Mesenchymal stem cell (in vitro differentiated cells and primary cell): ENCODE measurements at regions not wholly inside any gene's neighbourhood (a gene's known extent, or its start where the extent isn't known, plus 50 kb on each side); places are given as distances from the start of the nearest gene placed in this dataset.
"Not testable (repeated sequence)": the region's sequence is repeated elsewhere in the genome, so short reads cannot be mapped to it uniquely, and the experiment has no call there.

Experiments
- DNase-seq: peaks from one replicate; pipeline ENCODE4 v3.0.0-alpha.2; 2013
- H2AFZ ChIP-seq: one replicate; pipeline ENCODE4 v1.6.1; 2013; ENCODE audit warnings: low read depth, mild to moderate bottlenecking, control low read depth, inconsistent platforms, low read length, moderate library complexity
- H2AK5ac ChIP-seq: 2 replicates; pipeline ENCODE4 v1.6.1; 2013; ENCODE audit warnings: low read length, moderate library complexity, mild to moderate bottlenecking, inconsistent platforms; ENCODE audit not compliant: severe bottlenecking
- H2BK120ac ChIP-seq: one replicate; pipeline ENCODE4 v1.6.1; 2013; ENCODE audit warnings: low read depth, mild to moderate bottlenecking, inconsistent platforms, low read length, moderate library complexity
- H2BK12ac ChIP-seq, 2 experiments: one replicate each; pipeline ENCODE4 v1.6.1; 2013; ENCODE audit warnings: inconsistent platforms in 2 of 2, low read length in 2 of 2, mild to moderate bottlenecking in 2 of 2, moderate library complexity in 2 of 2, control low read depth in 1 of 2
- H2BK15ac ChIP-seq: one replicate; pipeline ENCODE4 v1.6.1; 2013; ENCODE audit warnings: mild to moderate bottlenecking, low read depth, inconsistent platforms; ENCODE audit not compliant: poor library complexity, severe bottlenecking
- H2BK5ac ChIP-seq: 2 replicates; pipeline ENCODE4 v1.6.1; 2013; ENCODE audit warnings: low read depth, mild to moderate bottlenecking, low read length, control low read depth, inconsistent platforms; ENCODE audit not compliant: poor library complexity, severe bottlenecking
- H3K14ac ChIP-seq, 2 experiments: one replicate each; pipeline ENCODE4 v1.6.1; 2013; ENCODE audit warnings: inconsistent platforms in 2 of 2, low read length in 2 of 2, control low read depth in 1 of 2, mild to moderate bottlenecking in 1 of 2, moderate library complexity in 1 of 2
- H3K18ac ChIP-seq, 2 experiments: one replicate each; pipeline ENCODE4 v1.6.1; 2013; ENCODE audit warnings: inconsistent platforms in 2 of 2, low read length in 2 of 2, control low read depth in 1 of 2, low read depth in 1 of 2, mild to moderate bottlenecking in 1 of 2
- H3K23ac ChIP-seq, 2 experiments: one replicate each; pipeline ENCODE4 v1.6.1; 2013; ENCODE audit warnings: inconsistent platforms in 2 of 2, low read length in 2 of 2, mild to moderate bottlenecking in 2 of 2, moderate library complexity in 2 of 2, control low read depth in 1 of 2
- H3K27ac ChIP-seq: 2 replicates; pipeline ENCODE4 v1.5.1; 2013; ENCODE audit warnings: mild to moderate bottlenecking, moderate library complexity, low read length, control low read depth, inconsistent platforms; ENCODE audit not compliant: poor library complexity, severe bottlenecking
- H3K27me3 ChIP-seq, 2 experiments: 2 replicates each; pipeline versions ENCODE4 v1.6.1 to v1.7.0; 2013; ENCODE audit warnings: low read length in 2 of 2, mild to moderate bottlenecking in 2 of 2, moderate library complexity in 2 of 2, control low read depth in 1 of 2, inconsistent platforms in 1 of 2; ENCODE audit not compliant: control insufficient read depth in 1 of 2, insufficient read depth in 1 of 2
- H3K36me3 ChIP-seq, 2 experiments: 2 replicates each; pipeline versions ENCODE4 v1.6.1 to v1.7.0; 2013; ENCODE audit warnings: low read length in 2 of 2, control low read depth in 1 of 2, inconsistent platforms in 1 of 2, low read depth in 1 of 2, mild to moderate bottlenecking in 1 of 2; ENCODE audit not compliant: insufficient read depth in 2 of 2, control insufficient read depth in 1 of 2
- H3K4ac ChIP-seq, 2 experiments: one replicate each; pipeline ENCODE4 v1.6.1; 2013; ENCODE audit warnings: inconsistent platforms in 2 of 2, low read length in 2 of 2, mild to moderate bottlenecking in 2 of 2, moderate library complexity in 2 of 2, control low read depth in 1 of 2, low read depth in 1 of 2
- H3K4me1 ChIP-seq: 2 replicates; pipeline ENCODE4 v1.6.1; 2013; ENCODE audit warnings: low read depth, low read length, control low read depth; ENCODE audit not compliant: control insufficient read depth, insufficient read depth
- H3K4me2 ChIP-seq: 2 replicates; pipeline ENCODE4 v1.6.1; 2013; ENCODE audit warnings: low read length, mild to moderate bottlenecking, inconsistent platforms; ENCODE audit not compliant: poor library complexity, severe bottlenecking
- H3K4me3 ChIP-seq, 2 experiments: 2 replicates each; pipeline versions ENCODE4 v1.5.1 to v1.7.0; 2013; ENCODE audit warnings: low read length in 2 of 2, mild to moderate bottlenecking in 2 of 2, control low read depth in 1 of 2, low read depth in 1 of 2; ENCODE audit not compliant: insufficient read depth in 1 of 2
- H3K79me1 ChIP-seq: replicated peaks from 2 replicates; pipeline ENCODE4 v1.6.1; 2013; ENCODE audit warnings: mild to moderate bottlenecking, control low read depth, low read length, inconsistent platforms; ENCODE audit not compliant: poor library complexity, severe bottlenecking
- H3K9ac ChIP-seq: 2 replicates; pipeline ENCODE4 v1.7.0; 2013; ENCODE audit warnings: mild to moderate bottlenecking, low read length, moderate library complexity
- H3K9me3 ChIP-seq: 2 replicates; pipeline ENCODE4 v1.7.0; 2013; ENCODE audit warnings: mild to moderate bottlenecking, low read length; ENCODE audit not compliant: control insufficient read depth
- H4K8ac ChIP-seq: one replicate; pipeline ENCODE4 v1.6.1; 2013; ENCODE audit warnings: inconsistent platforms, mild to moderate bottlenecking, low read length, moderate library complexity
- H4K91ac ChIP-seq: one replicate; pipeline ENCODE4 v1.6.1; 2013; ENCODE audit warnings: mild to moderate bottlenecking, low read length, inconsistent platforms
- WGBS: methylation state at CpG from one replicate; pipeline ENCODE4 v1.1.7; 2013; ENCODE audit warnings: mixed read lengths; 5-methylcytosine and 5-hydroxymethylcytosine counted together

DNA sequence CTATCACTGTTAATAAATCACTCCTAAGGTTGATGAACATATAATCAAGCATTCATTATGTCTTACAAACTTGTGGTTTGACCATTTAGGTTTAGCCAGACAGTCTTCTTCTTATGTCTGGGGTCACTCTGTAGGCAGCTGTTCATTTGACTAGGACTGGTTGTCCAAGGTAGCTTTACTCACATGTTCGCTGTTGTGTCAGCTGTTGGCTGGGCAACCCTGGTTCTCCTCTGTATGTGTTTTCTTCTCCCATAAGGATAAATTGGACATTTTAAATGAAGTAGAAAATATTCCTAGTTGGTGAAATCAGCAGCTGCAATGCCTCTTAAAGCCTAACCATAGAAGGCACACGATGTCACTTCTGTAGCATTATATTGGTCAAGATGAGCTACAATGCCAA lies 635.1 kb downstream of the EPHA3 start:
- H2AFZ ChIP-seq = no peak overlapping the region
- no peak overlapping the region for H3K9ac ChIP-seq
- no peak overlapping the region for H2BK120ac ChIP-seq
- no peaks in the 10 kb centered on the region for H3K36me3 ChIP-seq
- no peak overlapping the region for H2BK5ac ChIP-seq
- H3K23ac ChIP-seq = no peak overlapping the region
- H3K9me3 ChIP-seq = no peaks in the 10 kb centered on the region
- H3K4ac ChIP-seq = no peak overlapping the region
- no peak overlapping the region for H4K91ac ChIP-seq
- no peak overlapping the region for H3K4me2 ChIP-seq
- H3K79me1 ChIP-seq = no peaks in the 10 kb centered on the region
- no peak overlapping the region for H2AK5ac ChIP-seq
- no peak overlapping the region for H2BK15ac ChIP-seq
- H3K14ac ChIP-seq = no peak overlapping the region
- H2BK12ac ChIP-seq = no peak overlapping the region
- no peak overlapping the region for H3K27ac ChIP-seq
- 93% methylated on average over 2 of the region's 2 CpGs for WGBS
- no peak for DNase-seq
- H4K8ac ChIP-seq = no peak overlapping the region
- H3K4me1 ChIP-seq = no peaks in the 10 kb centered on the region
- H3K4me3 ChIP-seq = no peak overlapping the region
- no peak overlapping the region for H3K18ac ChIP-seq
- no peaks in the 10 kb centered on the region for H3K27me3 ChIP-seq

DNA sequence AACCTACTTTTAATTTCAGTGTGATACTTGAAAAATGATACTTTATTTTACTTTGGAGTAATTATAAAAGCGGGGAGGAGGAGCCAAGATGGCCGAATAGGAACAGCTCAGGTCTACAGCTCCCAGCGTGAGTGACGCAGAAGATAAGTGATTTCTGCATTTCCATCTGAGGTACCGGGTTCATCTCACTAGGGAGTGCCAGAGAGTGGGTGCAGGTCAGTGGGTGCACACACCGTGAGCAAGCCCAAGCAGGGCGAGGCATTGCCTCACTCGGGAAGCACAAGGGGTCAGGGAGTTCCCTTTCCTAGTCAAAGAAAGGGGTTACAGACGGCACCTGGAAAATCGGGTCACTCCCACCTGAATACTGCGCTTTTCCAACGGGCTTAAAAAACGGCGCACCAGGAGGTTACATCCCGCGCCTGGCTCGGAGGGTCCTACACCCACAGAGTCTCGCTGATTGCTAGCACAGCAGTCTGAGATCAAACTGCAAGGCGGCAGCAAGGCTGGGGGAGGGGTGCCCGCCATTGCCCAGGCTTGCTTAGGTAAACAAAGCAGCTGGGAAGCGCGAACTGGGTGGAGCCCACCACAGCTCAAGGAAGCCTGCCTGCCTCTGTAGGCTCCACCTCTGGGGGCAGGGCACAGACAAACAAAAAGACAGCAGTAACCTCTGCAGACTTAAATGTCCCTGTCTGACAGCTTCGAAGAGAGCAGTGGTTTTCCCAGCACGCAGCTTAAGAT lies 640.3 kb downstream of the EPHA3 start:
- not testable (repeated sequence) for H3K27me3 ChIP-seq, H4K91ac ChIP-seq, H3K4ac ChIP-seq, H2BK12ac ChIP-seq, H2AK5ac ChIP-seq, H3K79me1 ChIP-seq, H3K36me3 ChIP-seq, H2BK5ac ChIP-seq, H3K23ac ChIP-seq, H3K27ac ChIP-seq, DNase-seq, H3K14ac ChIP-seq, H3K4me1 ChIP-seq, H3K9me3 ChIP-seq, H4K8ac ChIP-seq, H2BK120ac ChIP-seq, H2BK15ac ChIP-seq, H3K18ac ChIP-seq, H3K4me2 ChIP-seq, H2AFZ ChIP-seq, H3K9ac ChIP-seq, H3K4me3 ChIP-seq
- 88% methylated on average over 23 of the region's 24 CpGs for WGBS

DNA sequence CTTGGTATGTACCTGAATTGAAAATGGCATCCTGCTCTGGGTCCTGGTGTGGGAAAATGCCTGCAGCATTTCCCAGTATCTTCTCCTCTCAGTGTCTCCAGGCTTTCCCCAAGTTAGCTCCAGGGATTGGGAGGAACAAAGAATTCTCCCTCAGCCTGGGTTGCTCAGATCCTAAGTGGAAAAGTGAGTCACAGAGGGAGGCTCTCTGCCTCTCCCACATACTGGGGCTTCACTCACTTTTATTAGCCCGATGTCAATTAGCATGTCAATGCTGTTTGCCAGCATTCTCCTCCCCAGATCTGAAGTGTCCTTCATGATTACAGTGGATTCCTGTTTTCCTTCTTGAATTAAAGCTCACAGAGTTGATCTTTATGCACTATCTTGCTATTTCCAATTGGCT lies 655.0 kb downstream of the EPHA3 start:
- H3K27me3 ChIP-seq = no peaks in the 10 kb centered on the region
- whole genome bisulfite sequencing = 100% methylated on average over 1 of the region's 1 CpG
- no peaks in the 10 kb centered on the region for H3K4me1 ChIP-seq
- no peak overlapping the region for H2BK15ac ChIP-seq
- no peak overlapping the region for H4K91ac ChIP-seq
- no peak overlapping the region for H3K27ac ChIP-seq
- H2AFZ ChIP-seq = no peak overlapping the region
- H3K9ac ChIP-seq = no peak overlapping the region
- no peak for DNase-seq
- H2BK12ac ChIP-seq = no peak overlapping the region
- H3K9me3 ChIP-seq = peaks cover 3% of the 10 kb centered on the region
- H3K4me2 ChIP-seq = no peak overlapping the region
- no peaks in the 10 kb centered on the region for H3K36me3 ChIP-seq
- H3K14ac ChIP-seq = no peak overlapping the region
- H3K4me3 ChIP-seq = no peak overlapping the region
- no peak overlapping the region for H3K18ac ChIP-seq
- no peak overlapping the region for H3K23ac ChIP-seq
- no peak overlapping the region for H2BK5ac ChIP-seq
- H2BK120ac ChIP-seq = no peak overlapping the region
- H3K4ac ChIP-seq = no peak overlapping the region
- H4K8ac ChIP-seq = no peak overlapping the region
- H2AK5ac ChIP-seq = no peak overlapping the region
- no peaks in the 10 kb centered on the region for H3K79me1 ChIP-seq

DNA sequence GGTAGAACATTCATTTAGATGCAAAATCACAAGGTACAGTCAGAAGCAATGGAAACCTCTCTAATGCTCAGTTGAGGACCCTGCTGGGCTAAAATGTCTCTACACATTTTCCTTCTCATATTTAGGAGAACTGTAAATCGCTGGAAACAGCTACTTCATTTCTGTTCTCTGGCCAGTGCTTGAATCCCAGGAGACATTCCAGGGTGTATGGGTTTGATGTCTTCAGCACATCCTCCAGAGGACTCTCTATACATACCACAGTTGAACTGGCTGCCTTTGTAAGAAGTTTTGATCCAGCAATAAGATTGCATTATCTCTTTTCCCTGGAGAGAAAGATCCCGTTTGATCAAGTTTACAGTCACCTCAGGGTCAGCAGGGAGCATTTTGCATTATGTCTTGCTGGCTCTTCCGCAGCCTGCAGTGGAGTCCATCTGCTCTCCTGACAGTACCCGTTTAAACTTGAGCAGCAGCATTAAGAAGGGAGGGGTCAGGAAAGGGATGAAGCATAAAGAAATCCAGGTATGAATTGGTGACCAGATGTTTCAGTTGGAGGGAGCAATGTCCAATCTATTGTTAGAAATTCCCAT lies 676.0 kb downstream of the EPHA3 start:
- WGBS = 82% methylated on average over 4 of the region's 4 CpGs
- H3K27me3 ChIP-seq = no peaks in the 10 kb centered on the region
- no peaks in the 10 kb centered on the region for H3K9me3 ChIP-seq
- H3K18ac ChIP-seq = no peak overlapping the region
- H3K36me3 ChIP-seq = no peaks in the 10 kb centered on the region
- no peak overlapping the region for H3K14ac ChIP-seq
- no peak overlapping the region for H3K4me3 ChIP-seq
- H3K79me1 ChIP-seq = no peaks in the 10 kb centered on the region
- no peak overlapping the region for H2AFZ ChIP-seq
- no peak overlapping the region for H2AK5ac ChIP-seq
- no peak overlapping the region for H3K27ac ChIP-seq
- no peak for DNase-seq
- H4K8ac ChIP-seq = no peak overlapping the region
- H3K23ac ChIP-seq = peak overlapping the region in 1 of 2 experiments; percentile 52
- H3K4me2 ChIP-seq = no peak overlapping the region
- H2BK15ac ChIP-seq = no peak overlapping the region
- H3K4ac ChIP-seq = no peak overlapping the region
- no peak overlapping the region for H2BK120ac ChIP-seq
- H2BK12ac ChIP-seq = no peak overlapping the region
- H2BK5ac ChIP-seq = no peak overlapping the region
- no peaks in the 10 kb centered on the region for H3K4me1 ChIP-seq
- H3K9ac ChIP-seq = no peak overlapping the region
- H4K91ac ChIP-seq = no peak overlapping the region
